ENCODE measurements at regions not wholly inside any gene's neighbourhood (a gene's known extent, or its start where the extent isn't known, plus 50 kb on each side); places are given as distances from the start of the nearest gene placed in this dataset.

GRCh38 chr12:4849795-4850345, 59.8 kb upstream of the KCNA1 start:
- TF ChIP-seq CTCF (conservative IDR thresholded peaks at IDR 0.05; ENCODE audit: low read length) (no peak), EZH2phosphoT487 (IDR thresholded peaks at IDR 0.05; ENCODE audit: borderline replicate concordance) (no peak)
